MG63 (cell line): ENCODE measurements at regions not wholly inside any gene's neighbourhood (a gene's known extent, or its start where the extent isn't known, plus 50 kb on each side); places are given as distances from the start of the nearest gene placed in this dataset.

ENCODE experiments used
- DNase-seq: peaks from one replicate; pipeline ENCODE4 v3.0.0-alpha.2; 2020
- H3K27me3 ChIP-seq: fragments of 250-450 bp; sonication (Bioruptor Pico); 2 replicates; pipeline ENCODE4 v1.5.1; 2020; ENCODE audit warnings: mild to moderate bottlenecking, moderate library complexity
- H3K36me3 ChIP-seq: fragments of 250-450 bp; sonication (Bioruptor Pico); 2 replicates; pipeline ENCODE4 v1.5.1; 2020; ENCODE audit warnings: mild to moderate bottlenecking, moderate library complexity
- H3K4me3 ChIP-seq: fragments of 250-450 bp; sonication (Bioruptor Pico); 2 replicates; pipeline ENCODE4 v1.5.1; 2020; ENCODE audit warnings: mild to moderate bottlenecking, moderate library complexity
- H3K9me3 ChIP-seq: fragments of 250-450 bp; sonication (Bioruptor Pico); 2 replicates; pipeline ENCODE4 v1.5.1; 2020; ENCODE audit warnings: mild to moderate bottlenecking, moderate library complexity

GRCh38 chr3:53991240-53991639, 99.6 kb upstream of the SELENOK start:
- Histone ChIP-seq H3K9me3 (0 out of 2 replicates have a peak, but pooled peaks cover 2% of the 10 kb centered on the region), H3K27me3 (no peaks in the 10 kb centered on the region), H3K36me3 (no peaks in the 10 kb centered on the region), H3K4me3 (no peak overlapping the region)
- no peak for DNase-seq

- DNase-seq, result no peak
- Histone ChIP-seq H3K36me3 (no peaks in the 10 kb centered on the region), H3K4me3 (no peak overlapping the region), H3K27me3 (no peaks in the 10 kb centered on the region), H3K9me3 (0 out of 2 replicates have a peak, but pooled peaks cover 2% of the 10 kb centered on the region)
Observed at GRCh38 chr3:53989946-53990345, 98.3 kb upstream of the SELENOK start.

GRCh38 chr3:53989451-53989850, 97.8 kb upstream of the SELENOK start:
- no peak for DNase-seq
- Histone ChIP-seq H3K36me3 (no peaks in the 10 kb centered on the region), H3K4me3 (no peak overlapping the region), H3K9me3 (0 out of 2 replicates have a peak, but pooled peaks cover 2% of the 10 kb centered on the region), H3K27me3 (no peaks in the 10 kb centered on the region)

- DNase-seq, result no peak
- H3K4me3 ChIP-seq, result no peak overlapping the region
- H3K36me3 ChIP-seq, result no peaks in the 10 kb centered on the region
- H3K9me3 ChIP-seq, result no peaks in the 10 kb centered on the region
- H3K27me3 ChIP-seq, result no peaks in the 10 kb centered on the region
Observed at GRCh38 chr3:53978386-53978785, 86.7 kb upstream of the SELENOK start.

- H3K36me3 ChIP-seq, result no peaks in the 10 kb centered on the region
- no peak overlapping the region for H3K4me3 ChIP-seq
- no peaks in the 10 kb centered on the region for H3K27me3 ChIP-seq
- H3K9me3 ChIP-seq, result no peaks in the 10 kb centered on the region
- DNase-seq, result no peak
Observed at GRCh38 chr3:53975382-53975781, 83.7 kb upstream of the SELENOK start.

- DNase-seq, result no peak
- H3K27me3 ChIP-seq, result no peaks in the 10 kb centered on the region
- H3K9me3 ChIP-seq, result no peaks in the 10 kb centered on the region
- H3K36me3 ChIP-seq, result no peaks in the 10 kb centered on the region
- H3K4me3 ChIP-seq, result no peak overlapping the region
Observed at GRCh38 chr3:53974324-53974723, 82.7 kb upstream of the SELENOK start.

GRCh38 chr3:53973905-53974304, 82.2 kb upstream of the SELENOK start:
- Histone ChIP-seq H3K9me3 (no peaks in the 10 kb centered on the region), H3K36me3 (no peaks in the 10 kb centered on the region), H3K4me3 (no peak overlapping the region), H3K27me3 (no peaks in the 10 kb centered on the region)
- no peak for DNase-seq

GRCh38 chr3:53970661-53971060, 79.0 kb upstream of the SELENOK start:
- DNase-seq, result no peak
- H3K9me3 ChIP-seq, result no peaks in the 10 kb centered on the region
- no peaks in the 10 kb centered on the region for H3K36me3 ChIP-seq
- no peak overlapping the region for H3K4me3 ChIP-seq
- no peaks in the 10 kb centered on the region for H3K27me3 ChIP-seq

GRCh38 chr3:53969086-53969485, 77.4 kb upstream of the SELENOK start:
- no peak overlapping the region for H3K4me3 ChIP-seq
- DNase-seq, result no peak
- H3K27me3 ChIP-seq, result no peaks in the 10 kb centered on the region
- no peaks in the 10 kb centered on the region for H3K9me3 ChIP-seq
- H3K36me3 ChIP-seq, result no peaks in the 10 kb centered on the region

- Histone ChIP-seq H3K4me3 (no peak overlapping the region), H3K9me3 (no peaks in the 10 kb centered on the region), H3K36me3 (no peaks in the 10 kb centered on the region), H3K27me3 (no peaks in the 10 kb centered on the region)
- DNase-seq, result no peak
Observed at GRCh38 chr3:53965291-53965690, 73.6 kb upstream of the SELENOK start.

GRCh38 chr3:53957831-53958230, 66.2 kb upstream of the SELENOK start:
- Histone ChIP-seq H3K27me3 (no peaks in the 10 kb centered on the region), H3K36me3 (no peaks in the 10 kb centered on the region), H3K9me3 (no peaks in the 10 kb centered on the region), H3K4me3 (no peak overlapping the region)
- DNase-seq, result no peak

- Histone ChIP-seq H3K4me3 (no peak overlapping the region), H3K27me3 (no peaks in the 10 kb centered on the region), H3K9me3 (no peaks in the 10 kb centered on the region), H3K36me3 (no peaks in the 10 kb centered on the region)
- no peak for DNase-seq
Observed at GRCh38 chr3:53956586-53956985, 64.9 kb upstream of the SELENOK start.

GRCh38 chr3:53949541-53949940, 57.9 kb upstream of the SELENOK start:
- DNase-seq, result no peak
- Histone ChIP-seq H3K4me3 (no peak overlapping the region), H3K9me3 (no peaks in the 10 kb centered on the region), H3K27me3 (no peaks in the 10 kb centered on the region), H3K36me3 (no peaks in the 10 kb centered on the region)

GRCh38 chr3:53948174-53948573, 56.5 kb upstream of the SELENOK start:
- DNase-seq, result no peak
- Histone ChIP-seq H3K27me3 (no peaks in the 10 kb centered on the region), H3K4me3 (no peak overlapping the region), H3K9me3 (no peaks in the 10 kb centered on the region), H3K36me3 (no peaks in the 10 kb centered on the region)

- no peaks in the 10 kb centered on the region for H3K36me3 ChIP-seq
- no peak for DNase-seq
- H3K9me3 ChIP-seq, result no peaks in the 10 kb centered on the region
- H3K27me3 ChIP-seq, result no peaks in the 10 kb centered on the region
- no peak overlapping the region for H3K4me3 ChIP-seq
Observed at GRCh38 chr3:53944028-53944427, 52.4 kb upstream of the SELENOK start.

GRCh38 chr3:53941950-53942349, 50.3 kb upstream of the SELENOK start:
- Histone ChIP-seq H3K9me3 (no peaks in the 10 kb centered on the region), H3K4me3 (no peak overlapping the region), H3K36me3 (no peaks in the 10 kb centered on the region), H3K27me3 (no peaks in the 10 kb centered on the region)
- DNase-seq, result no peak
